ENCODE measurements at regions not wholly inside any gene's neighbourhood (a gene's known extent, or its start where the extent isn't known, plus 50 kb on each side); places are given as distances from the start of the nearest gene placed in this dataset.

GRCh38 chr10:89952325-89952724, 250.9 kb downstream of the KIF20B start:
- no peak overlapping the region for H3K4me3 ChIP-seq (ENCODE audit: low read length)
- H3K27ac ChIP-seq (ENCODE audit: low read depth, low read length) = no peak overlapping the region
- Mint-ChIP-seq H3K27me3 (ENCODE audit: insufficient read depth) (no peaks in the 10 kb centered on the region), H3K9me3 (no peaks in the 10 kb centered on the region), H3K36me3 (ENCODE audit: low read depth) (no peaks in the 10 kb centered on the region), H3K4me3 (no peak overlapping the region), H3K4me1 (no peaks in the 10 kb centered on the region), H3K27ac (no peak overlapping the region)
- no peak for DNase-seq
- H3K9me3 ChIP-seq (ENCODE audit: control insufficient read depth, low read length) = no peaks in the 10 kb centered on the region
- no peaks in the 10 kb centered on the region for H3K36me3 ChIP-seq (ENCODE audit: control insufficient read depth, insufficient read depth, low read length)
- TF ChIP-seq, protein P1, sequence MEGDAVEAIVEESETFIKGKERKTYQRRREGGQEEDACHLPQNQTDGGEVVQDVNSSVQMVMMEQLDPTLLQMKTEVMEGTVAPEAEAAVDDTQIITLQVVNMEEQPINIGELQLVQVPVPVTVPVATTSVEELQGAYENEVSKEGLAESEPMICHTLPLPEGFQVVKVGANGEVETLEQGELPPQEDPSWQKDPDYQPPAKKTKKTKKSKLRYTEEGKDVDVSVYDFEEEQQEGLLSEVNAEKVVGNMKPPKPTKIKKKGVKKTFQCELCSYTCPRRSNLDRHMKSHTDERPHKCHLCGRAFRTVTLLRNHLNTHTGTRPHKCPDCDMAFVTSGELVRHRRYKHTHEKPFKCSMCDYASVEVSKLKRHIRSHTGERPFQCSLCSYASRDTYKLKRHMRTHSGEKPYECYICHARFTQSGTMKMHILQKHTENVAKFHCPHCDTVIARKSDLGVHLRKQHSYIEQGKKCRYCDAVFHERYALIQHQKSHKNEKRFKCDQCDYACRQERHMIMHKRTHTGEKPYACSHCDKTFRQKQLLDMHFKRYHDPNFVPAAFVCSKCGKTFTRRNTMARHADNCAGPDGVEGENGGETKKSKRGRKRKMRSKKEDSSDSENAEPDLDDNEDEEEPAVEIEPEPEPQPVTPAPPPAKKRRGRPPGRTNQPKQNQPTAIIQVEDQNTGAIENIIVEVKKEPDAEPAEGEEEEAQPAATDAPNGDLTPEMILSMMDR (conservative IDR thresholded peaks at IDR 0.05) = no peak
- H3K9ac ChIP-seq (ENCODE audit: extremely low read depth, low read length, poor library complexity, severe bottlenecking) = no peak overlapping the region
- H3K27me3 ChIP-seq (ENCODE audit: control insufficient read depth, insufficient read depth, low read length, poor library complexity, severe bottlenecking) = no peaks in the 10 kb centered on the region
- 97 to 100% methylated on average over 1 of the region's 1 CpG for WGBS, 2 experiments (ENCODE audit: insufficient coverage in 1 of 2, insufficient read length in 1 of 2)
- no peaks in the 10 kb centered on the region for H3K4me1 ChIP-seq (ENCODE audit: control insufficient read depth, insufficient read depth, low read length)

DNA sequence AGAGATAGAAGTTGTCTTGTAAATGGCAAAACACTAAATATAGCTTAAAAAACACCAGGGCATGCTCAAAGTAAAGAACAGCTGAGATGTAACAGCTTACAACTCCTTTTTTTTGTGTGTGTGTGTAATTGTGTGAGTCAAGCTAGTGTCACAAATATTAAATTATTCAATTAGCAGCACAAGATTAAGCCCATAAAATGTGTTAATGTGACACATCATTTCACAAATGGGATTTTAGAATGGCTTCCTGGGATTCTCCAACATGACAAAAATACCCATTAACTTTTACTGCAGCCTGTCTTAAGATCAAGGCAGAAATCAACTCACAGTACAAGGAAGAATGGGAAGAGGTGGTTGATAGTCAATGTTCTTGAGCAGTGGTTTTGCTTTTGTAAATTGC, 251.4 kb downstream of the KIF20B start:
- no peak overlapping the region for H3K27ac Mint-ChIP-seq
- H3K4me3 Mint-ChIP-seq = no peak overlapping the region
- TF ChIP-seq, protein P1 (conservative IDR thresholded peaks at IDR 0.05) = no peak

DNA sequence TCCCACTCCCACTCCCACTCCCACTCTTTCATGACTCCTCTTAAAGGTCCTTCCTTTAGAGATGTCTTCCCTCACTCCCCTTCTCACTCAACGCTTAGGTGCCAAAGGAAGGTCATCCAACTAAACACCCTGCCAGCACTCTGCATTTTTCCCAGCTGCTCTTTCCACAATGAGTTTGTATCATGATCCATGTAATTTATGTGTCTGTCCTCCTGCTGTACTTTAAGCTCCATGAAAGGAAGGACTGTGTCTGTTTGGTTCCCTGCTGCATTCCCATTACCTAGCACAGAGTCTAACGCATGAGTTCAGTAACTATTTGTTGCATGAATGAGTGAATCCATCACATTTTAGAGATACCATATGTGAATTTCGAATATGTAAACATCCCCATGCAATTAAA, 252.7 kb downstream of the KIF20B start:
- WGBS, 2 experiments (ENCODE audit: insufficient coverage in 1 of 2, insufficient read length in 1 of 2) = 80 to 90% methylated on average over 3 of the region's 3 CpGs
- no peaks in the 10 kb centered on the region for H3K36me3 ChIP-seq (ENCODE audit: control insufficient read depth, insufficient read depth, low read length)
- H3K9me3 ChIP-seq (ENCODE audit: control insufficient read depth, low read length) = no peaks in the 10 kb centered on the region
- no peak overlapping the region for H3K4me3 Mint-ChIP-seq
- DNase-seq = no peak
- H3K4me1 ChIP-seq (ENCODE audit: control insufficient read depth, insufficient read depth, low read length) = no peaks in the 10 kb centered on the region
- H3K9ac ChIP-seq (ENCODE audit: extremely low read depth, low read length, poor library complexity, severe bottlenecking) = no peak overlapping the region
- H3K9me3 Mint-ChIP-seq = no peaks in the 10 kb centered on the region
- H3K27ac ChIP-seq (ENCODE audit: low read depth, low read length) = no peak overlapping the region
- no peaks in the 10 kb centered on the region for H3K4me1 Mint-ChIP-seq
- H3K36me3 Mint-ChIP-seq (ENCODE audit: low read depth) = no peaks in the 10 kb centered on the region
- no peaks in the 10 kb centered on the region for H3K27me3 Mint-ChIP-seq (ENCODE audit: insufficient read depth)
- no peaks in the 10 kb centered on the region for H3K27me3 ChIP-seq (ENCODE audit: control insufficient read depth, insufficient read depth, low read length, poor library complexity, severe bottlenecking)
- no peak overlapping the region for H3K4me3 ChIP-seq (ENCODE audit: low read length)
- no peak overlapping the region for H3K27ac Mint-ChIP-seq
- TF ChIP-seq, protein P1 (conservative IDR thresholded peaks at IDR 0.05) = no peak

More for the DNA sequence above, 251.4 kb downstream of the KIF20B start:
- H3K9me3 Mint-ChIP-seq = no peaks in the 10 kb centered on the region
- no peaks in the 10 kb centered on the region for H3K4me1 Mint-ChIP-seq
- H3K27ac ChIP-seq (ENCODE audit: low read depth, low read length) = no peak overlapping the region
- H3K36me3 Mint-ChIP-seq (ENCODE audit: low read depth) = no peaks in the 10 kb centered on the region
- no peaks in the 10 kb centered on the region for H3K27me3 Mint-ChIP-seq (ENCODE audit: insufficient read depth)
- H3K4me3 ChIP-seq (ENCODE audit: low read length) = no peak overlapping the region
- no peaks in the 10 kb centered on the region for H3K4me1 ChIP-seq (ENCODE audit: control insufficient read depth, insufficient read depth, low read length)
- H3K36me3 ChIP-seq (ENCODE audit: control insufficient read depth, insufficient read depth, low read length) = no peaks in the 10 kb centered on the region
- H3K9me3 ChIP-seq (ENCODE audit: control insufficient read depth, low read length) = no peaks in the 10 kb centered on the region
- DNase-seq = no peak
- H3K27me3 ChIP-seq (ENCODE audit: control insufficient read depth, insufficient read depth, low read length, poor library complexity, severe bottlenecking) = no peaks in the 10 kb centered on the region
- no peak overlapping the region for H3K9ac ChIP-seq (ENCODE audit: extremely low read depth, low read length, poor library complexity, severe bottlenecking)
